Retinal pigment epithelial cell (primary cell): ENCODE measurements at regions not wholly inside any gene's neighbourhood (a gene's known extent, or its start where the extent isn't known, plus 50 kb on each side); places are given as distances from the start of the nearest gene placed in this dataset.
"Not testable (repeated sequence)": the region's sequence is repeated elsewhere in the genome, so short reads cannot be mapped to it uniquely, and the experiment has no call there.

Experiments used
- DNase-seq: peaks from one replicate; pipeline ENCODE4 v3.0.0-alpha.2; 2010; ENCODE audit warnings: low read depth
- H3K4me3 ChIP-seq: 2 replicates; pipeline ENCODE4 v1.5.1; 2011; ENCODE audit warnings: mild to moderate bottlenecking, low read length, control low read depth, moderate library complexity
- CTCF ChIP-seq: conservative IDR thresholded peaks from 2 replicates; pipeline ENCODE4 v1.5.1; 2011; ENCODE audit warnings: low read depth, low read length, control low read depth, inconsistent platforms

- no peak for DNase-seq
- no peak for TF ChIP-seq CTCF
- no peak overlapping the region for H3K4me3 ChIP-seq
Measured at GRCh38 chr11:26859416-26859815, 134.5 kb upstream of the FIBIN start.

DNA sequence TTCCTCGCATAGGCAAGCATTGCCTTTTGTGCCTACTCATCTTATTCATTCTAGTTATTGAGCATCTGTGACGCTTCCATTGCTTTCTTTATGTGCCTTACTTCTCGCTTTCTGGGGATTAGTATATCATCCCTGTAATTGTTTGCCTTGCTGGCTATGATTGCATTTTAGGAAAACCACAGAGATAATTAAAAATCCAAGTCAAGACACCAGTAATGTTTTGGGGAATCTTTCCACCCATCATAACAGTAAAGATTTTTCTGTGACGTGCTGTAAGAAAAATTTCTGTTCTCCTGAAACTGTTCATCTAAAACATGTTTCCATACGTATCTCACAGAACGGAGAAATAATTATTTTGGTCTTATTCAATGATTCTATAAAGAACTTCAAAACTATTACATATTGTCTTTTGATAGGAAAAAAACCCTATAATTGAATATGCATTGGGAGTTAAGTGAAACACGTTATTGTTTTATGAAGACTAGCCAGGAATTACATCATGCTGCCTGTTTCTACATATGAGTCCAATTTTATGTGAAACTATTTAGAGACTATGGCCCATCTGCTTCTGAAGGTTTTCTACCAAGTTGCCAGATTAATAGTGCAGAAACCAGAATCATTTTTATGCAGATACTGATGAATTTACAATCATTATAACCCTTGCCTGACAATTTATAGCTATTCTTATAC is 133.7 kb upstream of the FIBIN start:
- no peak for DNase-seq
- no peak for TF ChIP-seq CTCF
- no peak overlapping the region for H3K4me3 ChIP-seq

GRCh38 chr11:26860895-26861294 is 133.0 kb upstream of the FIBIN start:
- DNase-seq, result no peak
- H3K4me3 ChIP-seq, result no peak overlapping the region
- TF ChIP-seq CTCF, result no peak

DNA sequence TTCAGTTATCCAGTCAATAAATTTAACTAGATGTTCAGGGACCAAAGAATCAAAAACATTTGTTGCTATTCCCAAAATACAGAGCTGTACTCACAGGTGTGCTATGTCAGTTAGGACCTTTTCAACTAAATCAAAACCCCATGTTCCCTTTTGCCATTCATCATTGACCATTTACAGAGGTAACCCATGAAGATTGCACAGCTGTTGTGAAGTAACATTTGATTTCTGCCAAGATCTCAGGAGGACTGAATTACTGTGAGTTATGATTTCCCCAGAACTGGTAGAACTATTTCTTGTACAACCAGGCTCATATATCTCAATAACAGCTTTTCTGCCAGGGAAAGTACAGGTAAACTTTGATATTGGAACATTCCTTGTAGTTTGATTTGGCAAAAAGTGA is 131.1 kb upstream of the FIBIN start:
- no peak for TF ChIP-seq CTCF
- no peak overlapping the region for H3K4me3 ChIP-seq
- no peak for DNase-seq

DNA sequence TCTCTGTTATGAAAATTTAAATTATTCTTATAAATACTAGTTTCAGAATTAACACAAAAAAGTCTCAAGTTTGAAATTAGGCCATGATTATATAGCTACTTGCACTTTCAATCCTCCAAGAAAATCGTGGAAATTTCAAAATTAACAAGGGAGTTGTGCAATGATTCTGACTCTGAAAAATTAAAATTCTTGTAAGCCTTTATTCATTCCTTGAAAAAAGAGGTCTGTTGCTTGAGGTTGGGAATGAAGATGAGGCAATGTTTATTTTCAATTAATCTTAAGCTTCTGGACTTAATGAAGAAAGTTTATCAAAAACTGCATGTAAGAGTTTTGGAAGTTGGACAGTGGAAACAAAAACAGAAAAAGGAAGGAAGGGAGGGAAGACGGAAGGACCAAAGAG is 128.2 kb upstream of the FIBIN start:
- no peak for TF ChIP-seq CTCF
- DNase-seq, result no peak
- no peak overlapping the region for H3K4me3 ChIP-seq

GRCh38 chr11:26867286-26867685 is 126.6 kb upstream of the FIBIN start:
- TF ChIP-seq CTCF, result no peak
- no peak overlapping the region for H3K4me3 ChIP-seq
- DNase-seq, result no peak

- DNase-seq, result no peak
- H3K4me3 ChIP-seq, result no peak overlapping the region
- TF ChIP-seq CTCF, result no peak
Measured at GRCh38 chr11:26878959-26879581, 114.8 kb upstream of the FIBIN start.

DNA sequence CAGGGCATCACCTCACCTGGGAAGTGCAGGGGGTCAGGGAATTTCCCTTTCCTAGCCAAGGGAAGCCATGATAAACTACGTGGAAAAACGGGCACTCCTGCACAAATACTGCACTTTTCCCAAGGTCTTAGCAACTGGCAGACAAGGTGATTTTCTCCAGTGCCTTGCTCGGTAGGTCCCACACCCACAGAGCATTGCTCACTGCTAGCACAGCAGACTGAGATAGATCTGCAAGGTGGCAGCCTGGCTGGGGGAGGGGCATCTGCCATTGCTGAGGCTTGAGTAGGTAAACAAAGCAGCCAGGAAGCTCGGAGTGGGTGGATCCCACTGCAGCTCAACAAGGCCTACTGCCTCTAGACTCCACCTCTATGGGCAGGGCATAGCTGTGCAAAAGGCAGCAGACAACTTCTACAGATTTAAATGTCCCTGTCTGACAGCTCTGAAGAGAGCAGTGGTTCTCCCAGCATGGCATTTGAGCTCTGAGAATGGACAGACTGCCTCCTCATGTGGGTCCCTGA is 111.5 kb upstream of the FIBIN start:
- not testable (repeated sequence) for DNase-seq, H3K4me3 ChIP-seq
